MM.1S (cell line): ENCODE measurements at regions not wholly inside any gene's neighbourhood (a gene's known extent, or its start where the extent isn't known, plus 50 kb on each side); places are given as distances from the start of the nearest gene placed in this dataset.

Experiments used
- DNase-seq: peaks from one replicate; pipeline ENCODE4 v3.0.0-alpha.2; 2015
- H2AFZ ChIP-seq: fragments of 300-600 bp; sonication (generic); 2 replicates; pipeline ENCODE4 v1.6.0; 2016; ENCODE audit warnings: antibody characterized with exemption, low read length
- H3F3A ChIP-seq: fragments of 300-600 bp; sonication (generic); 2 replicates; pipeline ENCODE4 v1.6.1; 2016; ENCODE audit warnings: mild to moderate bottlenecking, antibody characterized with exemption, low read length, moderate library complexity, mixed read lengths; ENCODE audit not compliant: insufficient read depth
- H3K27ac ChIP-seq: fragments of 300-600 bp; sonication (generic); 2 replicates; pipeline ENCODE4 v1.5.1; 2016; ENCODE audit warnings: mild to moderate bottlenecking, low read length
- H3K27me3 ChIP-seq: fragments of 300-600 bp; sonication (generic); replicated peaks from 2 replicates; pipeline ENCODE4 v1.6.0; 2016; ENCODE audit warnings: low read length; ENCODE audit not compliant: insufficient read depth
- H3K36me3 ChIP-seq: fragments of 300-600 bp; sonication (generic); replicated peaks from 2 replicates; pipeline ENCODE4 v1.6.1; 2016; ENCODE audit warnings: mild to moderate bottlenecking, low read length, mixed read lengths; ENCODE audit not compliant: insufficient read depth
- H3K4me1 ChIP-seq: fragments of 300-600 bp; sonication (generic); 2 replicates; pipeline ENCODE4 v1.6.1; 2016; ENCODE audit warnings: low read length, mixed read lengths
- H3K4me2 ChIP-seq: fragments of 300-600 bp; sonication (generic); 2 replicates; pipeline ENCODE4 v1.6.0; 2016; ENCODE audit warnings: low read depth, low read length
- H3K4me3 ChIP-seq: fragments of 300-600 bp; sonication (generic); 2 replicates; pipeline ENCODE4 v1.5.1; 2016; ENCODE audit warnings: low read length, mixed read lengths
- H3K79me2 ChIP-seq: fragments of 300-600 bp; sonication (generic); 2 replicates; pipeline ENCODE4 v1.6.1; 2016; ENCODE audit warnings: mixed run types, low read length, mixed read lengths
- H3K9ac ChIP-seq: fragments of 300-600 bp; sonication (generic); 2 replicates; pipeline ENCODE4 v1.6.1; 2016; ENCODE audit warnings: low read length, mixed read lengths
- H3K9me2 ChIP-seq: fragments of 300-600 bp; sonication (generic); replicated peaks from 2 replicates; pipeline ENCODE4 v1.6.1; 2016; ENCODE audit warnings: mild to moderate bottlenecking, low read length, mixed read lengths; ENCODE audit not compliant: insufficient read depth
- H3K9me3 ChIP-seq: fragments of 300-600 bp; sonication (generic); replicated peaks from 2 replicates; pipeline ENCODE4 v1.6.1; 2016; ENCODE audit warnings: mild to moderate bottlenecking, low read length, mixed read lengths; ENCODE audit not compliant: insufficient read depth
- H4K20me1 ChIP-seq: fragments of 300-600 bp; sonication (generic); 2 replicates; pipeline ENCODE4 v1.6.1; 2016; ENCODE audit warnings: mild to moderate bottlenecking, low read length, moderate library complexity, mixed read lengths; ENCODE audit not compliant: insufficient read depth
- EZH2 ChIP-seq: fragments of 300-600 bp; sonication (generic); optimal IDR thresholded peaks from 2 replicates; pipeline ENCODE3; 2017; ENCODE audit warnings: low read depth, mild to moderate bottlenecking, antibody characterized with exemption, low read length, mixed read lengths
- EZH2phosphoT487 ChIP-seq: fragments of 300-600 bp; sonication (generic); IDR thresholded peaks from 2 replicates; pipeline ENCODE4 v1.6.1; 2018; ENCODE audit warnings: antibody characterized with exemption, low read length
- TF ChIP-seq, protein P1 (sequence below): fragments of 300-600 bp; sonication (generic); IDR thresholded peaks from 2 replicates; pipeline ENCODE4 v1.5.1; 2016; ENCODE audit warnings: antibody characterized with exemption, low read length, mixed read lengths

DNA sequence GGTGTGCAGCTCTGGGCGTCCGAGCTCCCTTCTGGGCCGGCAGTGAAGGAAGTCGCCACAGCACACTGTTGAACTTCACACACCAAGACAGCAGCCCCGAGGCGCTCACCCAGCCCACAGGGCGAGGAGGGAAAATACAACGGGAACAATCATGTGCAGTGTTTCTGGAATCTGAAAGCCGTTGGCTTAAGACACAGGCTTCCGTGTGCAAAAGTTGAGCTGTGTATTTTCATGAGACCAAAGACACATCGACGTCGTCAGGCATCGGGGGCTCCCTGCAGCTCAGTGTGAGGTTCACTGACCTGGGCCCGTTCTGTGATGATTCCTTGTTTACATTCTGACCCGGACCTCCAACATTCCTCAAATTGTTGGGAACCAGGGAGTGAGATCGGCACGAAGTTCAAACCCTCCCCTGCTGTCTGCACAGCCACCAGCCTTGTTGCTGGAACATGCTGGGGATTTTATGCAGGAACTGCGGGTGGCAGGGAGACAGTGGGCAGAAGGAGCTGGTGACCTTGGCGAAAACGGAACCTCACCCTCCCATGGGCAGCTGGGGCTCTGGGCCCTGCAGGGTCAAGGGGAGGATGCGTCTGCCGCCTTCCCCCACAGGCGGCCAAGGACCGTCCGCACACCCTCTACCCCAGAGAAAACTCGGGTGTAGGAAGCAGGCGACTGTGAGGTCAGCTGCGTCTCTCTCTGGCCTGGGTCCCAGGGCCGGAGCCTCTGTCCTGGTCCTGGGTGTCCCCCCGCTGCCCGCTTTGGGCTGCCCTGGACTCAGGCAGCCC lies 72.2 kb downstream of the METRNL start:
- no peak for DNase-seq
- no peak overlapping the region for H3K9ac ChIP-seq
- H3K27me3 ChIP-seq, result peaks cover 98% of the 10 kb centered on the region
- no peak overlapping the region for H3K4me3 ChIP-seq
- no peaks in the 10 kb centered on the region for H3K36me3 ChIP-seq
- no peak overlapping the region for H3K4me2 ChIP-seq
- H3K4me1 ChIP-seq, result 0 out of 2 replicates have a peak, but pooled peaks cover 3% of the 10 kb centered on the region
- TF ChIP-seq, protein P1, sequence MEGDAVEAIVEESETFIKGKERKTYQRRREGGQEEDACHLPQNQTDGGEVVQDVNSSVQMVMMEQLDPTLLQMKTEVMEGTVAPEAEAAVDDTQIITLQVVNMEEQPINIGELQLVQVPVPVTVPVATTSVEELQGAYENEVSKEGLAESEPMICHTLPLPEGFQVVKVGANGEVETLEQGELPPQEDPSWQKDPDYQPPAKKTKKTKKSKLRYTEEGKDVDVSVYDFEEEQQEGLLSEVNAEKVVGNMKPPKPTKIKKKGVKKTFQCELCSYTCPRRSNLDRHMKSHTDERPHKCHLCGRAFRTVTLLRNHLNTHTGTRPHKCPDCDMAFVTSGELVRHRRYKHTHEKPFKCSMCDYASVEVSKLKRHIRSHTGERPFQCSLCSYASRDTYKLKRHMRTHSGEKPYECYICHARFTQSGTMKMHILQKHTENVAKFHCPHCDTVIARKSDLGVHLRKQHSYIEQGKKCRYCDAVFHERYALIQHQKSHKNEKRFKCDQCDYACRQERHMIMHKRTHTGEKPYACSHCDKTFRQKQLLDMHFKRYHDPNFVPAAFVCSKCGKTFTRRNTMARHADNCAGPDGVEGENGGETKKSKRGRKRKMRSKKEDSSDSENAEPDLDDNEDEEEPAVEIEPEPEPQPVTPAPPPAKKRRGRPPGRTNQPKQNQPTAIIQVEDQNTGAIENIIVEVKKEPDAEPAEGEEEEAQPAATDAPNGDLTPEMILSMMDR, result no peak
- TF ChIP-seq EZH2phosphoT487, result no peak
- H3K27ac ChIP-seq, result no peak overlapping the region
- H4K20me1 ChIP-seq, result no peaks in the 10 kb centered on the region
- H2AFZ ChIP-seq, result no peak overlapping the region
- no peaks in the 10 kb centered on the region for H3K9me2 ChIP-seq
- no peaks in the 10 kb centered on the region for H3F3A ChIP-seq
- H3K9me3 ChIP-seq, result no peaks in the 10 kb centered on the region
- H3K79me2 ChIP-seq, result no peaks in the 10 kb centered on the region

DNA sequence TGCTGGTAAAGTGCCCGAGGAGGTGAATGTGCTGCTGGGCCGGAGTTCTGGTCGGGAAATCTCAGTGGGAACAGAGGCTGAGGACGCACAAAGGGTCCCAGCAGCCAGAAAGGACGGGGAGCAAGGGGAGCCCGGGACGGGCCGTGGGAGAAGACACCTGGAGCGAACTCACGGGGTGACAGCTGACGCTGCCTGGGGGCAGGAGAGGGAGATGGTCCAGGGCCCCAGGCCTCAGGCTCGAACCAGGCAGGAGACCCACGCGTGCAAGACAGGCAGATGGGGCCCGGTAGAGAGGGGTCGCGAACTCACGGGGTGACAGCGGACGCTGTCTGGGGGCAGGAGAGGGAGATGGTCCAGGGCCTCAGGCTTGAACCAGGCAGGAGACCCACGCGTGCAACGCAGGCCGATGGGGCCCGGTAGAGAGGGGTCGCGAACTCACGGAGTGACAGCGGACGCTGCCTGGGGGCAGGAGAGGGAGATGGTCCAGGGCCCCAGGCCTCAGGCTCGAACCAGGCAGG lies 72.9 kb downstream of the METRNL start:
- H3K27ac ChIP-seq, result no peak overlapping the region
- no peak for DNase-seq
- no peaks in the 10 kb centered on the region for H3F3A ChIP-seq
- no peaks in the 10 kb centered on the region for H4K20me1 ChIP-seq
- H3K36me3 ChIP-seq, result no peaks in the 10 kb centered on the region
- peaks cover 94% of the 10 kb centered on the region for H3K27me3 ChIP-seq
- H3K9me3 ChIP-seq, result no peaks in the 10 kb centered on the region
- H3K4me2 ChIP-seq, result no peak overlapping the region
- 0 out of 2 replicates have a peak, but pooled peaks cover 3% of the 10 kb centered on the region for H3K4me1 ChIP-seq
- H3K79me2 ChIP-seq, result no peaks in the 10 kb centered on the region
- no peak overlapping the region for H2AFZ ChIP-seq
- TF ChIP-seq, protein P1, result no peak
- TF ChIP-seq EZH2 (no peak), EZH2phosphoT487 (no peak)
- no peak overlapping the region for H3K4me3 ChIP-seq
- H3K9ac ChIP-seq, result no peak overlapping the region
- no peaks in the 10 kb centered on the region for H3K9me2 ChIP-seq

DNA sequence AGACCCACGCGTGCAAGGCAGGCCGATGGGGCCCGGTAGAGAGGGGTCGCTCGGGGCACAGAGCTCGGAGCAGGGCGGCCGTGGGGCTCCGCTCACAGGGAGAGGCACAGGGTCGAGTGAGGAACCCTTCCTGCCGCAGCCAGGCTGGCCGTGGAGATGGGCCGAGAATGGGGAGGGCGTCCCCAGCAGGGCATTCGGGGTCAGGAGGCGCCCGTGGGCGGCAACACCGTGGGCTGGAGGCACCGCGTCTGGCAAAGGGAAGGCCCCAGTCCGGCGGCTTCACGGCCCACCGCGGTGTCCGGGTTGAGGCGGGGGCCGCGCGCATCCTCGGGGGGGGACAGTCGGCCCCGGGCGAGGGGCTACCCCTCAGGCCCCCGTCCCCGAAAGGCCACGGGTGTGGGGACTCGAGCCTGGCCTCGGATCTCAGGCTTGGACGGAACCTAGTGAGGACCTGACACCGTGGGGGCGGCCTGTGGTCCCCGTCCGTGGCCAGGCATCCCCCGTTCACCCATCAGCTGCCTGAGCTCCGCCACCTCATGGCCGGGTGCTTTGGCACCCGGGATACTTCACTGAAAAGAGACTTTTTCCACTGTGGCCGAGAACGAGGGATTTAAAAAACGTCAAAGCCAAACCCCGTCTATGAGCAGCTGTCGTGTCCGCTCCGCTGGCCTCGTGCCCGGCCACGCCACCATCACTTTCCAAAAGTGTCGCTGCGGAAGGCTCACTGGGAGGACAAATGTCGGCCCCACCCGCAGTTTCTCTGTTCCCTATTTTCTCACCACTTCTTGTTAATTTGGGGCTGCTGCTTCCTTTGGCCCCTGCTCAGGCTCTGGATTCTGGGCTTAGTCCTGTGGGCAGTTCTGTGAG lies 73.6 kb downstream of the METRNL start:
- TF ChIP-seq EZH2phosphoT487, result no peak
- TF ChIP-seq, protein P1, result no peak
- no peak for TF ChIP-seq EZH2
- Histone ChIP-seq H3K4me1 (0 out of 2 replicates have a peak, but pooled peaks cover 3% of the 10 kb centered on the region), H3F3A (no peaks in the 10 kb centered on the region), H3K27me3 (peaks cover 93% of the 10 kb centered on the region), H3K4me3 (no peak overlapping the region), H3K36me3 (no peaks in the 10 kb centered on the region), H3K4me2 (no peak overlapping the region), H3K9ac (no peak overlapping the region), H2AFZ (no peak overlapping the region), H3K79me2 (no peaks in the 10 kb centered on the region), H4K20me1 (no peaks in the 10 kb centered on the region), H3K9me3 (no peaks in the 10 kb centered on the region), H3K9me2 (no peaks in the 10 kb centered on the region), H3K27ac (no peak overlapping the region)
- DNase-seq, result no peak
